22Rv1 (cell line): ENCODE measurements at regions not wholly inside any gene's neighbourhood (a gene's known extent, or its start where the extent isn't known, plus 50 kb on each side); places are given as distances from the start of the nearest gene placed in this dataset.

ENCODE experiments used
- H3K27ac ChIP-seq: fragments of 450-650 bp; 2 replicates; pipeline ENCODE4 v1.5.1; 2017
- ZFX ChIP-seq: fragments of 450-650 bp; IDR thresholded peaks from 2 replicates; pipeline ENCODE4 v1.6.1; 2017; ENCODE audit warnings: antibody characterized with exemption, borderline replicate concordance
- TF ChIP-seq, protein P1 (sequence below): fragments of 450-650 bp; IDR thresholded peaks from 2 replicates; pipeline ENCODE4 v1.5.1; 2017; ENCODE audit warnings: mild to moderate bottlenecking

DNA sequence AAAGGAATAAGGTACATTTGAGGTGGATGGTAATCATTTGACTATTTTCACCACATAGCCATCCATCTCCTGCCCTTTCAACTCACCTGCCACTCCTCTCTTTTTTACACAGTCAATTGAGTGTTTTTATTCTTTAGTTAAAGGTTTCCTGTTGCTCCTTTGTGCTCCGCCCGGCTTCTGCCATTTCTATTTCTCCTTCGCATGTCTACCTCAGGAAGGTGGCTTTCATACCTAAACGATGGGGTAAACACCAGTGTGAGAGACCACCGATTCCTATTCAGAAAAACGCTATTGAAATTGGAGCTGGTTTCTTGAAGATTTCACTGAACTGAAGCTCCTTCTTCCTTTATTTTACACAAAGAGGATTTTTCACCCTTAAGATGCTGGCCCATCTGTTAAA, 1628.0 kb upstream of the PIK3C3 start:
- TF ChIP-seq, protein P1, sequence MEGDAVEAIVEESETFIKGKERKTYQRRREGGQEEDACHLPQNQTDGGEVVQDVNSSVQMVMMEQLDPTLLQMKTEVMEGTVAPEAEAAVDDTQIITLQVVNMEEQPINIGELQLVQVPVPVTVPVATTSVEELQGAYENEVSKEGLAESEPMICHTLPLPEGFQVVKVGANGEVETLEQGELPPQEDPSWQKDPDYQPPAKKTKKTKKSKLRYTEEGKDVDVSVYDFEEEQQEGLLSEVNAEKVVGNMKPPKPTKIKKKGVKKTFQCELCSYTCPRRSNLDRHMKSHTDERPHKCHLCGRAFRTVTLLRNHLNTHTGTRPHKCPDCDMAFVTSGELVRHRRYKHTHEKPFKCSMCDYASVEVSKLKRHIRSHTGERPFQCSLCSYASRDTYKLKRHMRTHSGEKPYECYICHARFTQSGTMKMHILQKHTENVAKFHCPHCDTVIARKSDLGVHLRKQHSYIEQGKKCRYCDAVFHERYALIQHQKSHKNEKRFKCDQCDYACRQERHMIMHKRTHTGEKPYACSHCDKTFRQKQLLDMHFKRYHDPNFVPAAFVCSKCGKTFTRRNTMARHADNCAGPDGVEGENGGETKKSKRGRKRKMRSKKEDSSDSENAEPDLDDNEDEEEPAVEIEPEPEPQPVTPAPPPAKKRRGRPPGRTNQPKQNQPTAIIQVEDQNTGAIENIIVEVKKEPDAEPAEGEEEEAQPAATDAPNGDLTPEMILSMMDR = no peak
- TF ChIP-seq ZFX = no peak
- no peak overlapping the region for H3K27ac ChIP-seq

- no peak overlapping the region for H3K27ac ChIP-seq
- TF ChIP-seq, protein P1 = no peak
- TF ChIP-seq ZFX = no peak
Measured at GRCh38 chr18:40325988-40326387, 1629.0 kb upstream of the PIK3C3 start.

GRCh38 chr18:40314199-40314598, 1640.8 kb upstream of the PIK3C3 start:
- no peak for TF ChIP-seq ZFX
- TF ChIP-seq, protein P1 = no peak
- H3K27ac ChIP-seq = no peak overlapping the region

- no peak for TF ChIP-seq ZFX
- TF ChIP-seq, protein P1 = no peak
- no peak overlapping the region for H3K27ac ChIP-seq
Measured at GRCh38 chr18:40313030-40313642, 1641.9 kb upstream of the PIK3C3 start.

DNA sequence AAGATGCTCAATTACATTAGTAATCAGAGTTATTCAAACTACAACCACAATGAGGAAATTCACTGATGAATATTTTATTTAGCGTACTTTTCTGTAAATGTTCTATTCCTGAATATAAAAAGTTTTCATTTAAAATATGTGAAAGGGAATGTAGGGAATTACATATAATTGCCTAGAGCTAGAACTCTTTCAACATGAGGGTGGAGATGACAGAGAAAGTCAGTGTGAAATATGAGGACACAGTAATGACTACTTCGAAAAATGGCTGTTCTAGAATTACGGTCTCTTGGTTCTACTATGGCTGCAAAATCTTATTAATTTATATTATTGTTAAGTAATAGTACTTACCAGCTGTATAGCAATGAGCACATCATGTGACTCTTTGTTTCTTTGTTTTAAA, 1647.4 kb upstream of the PIK3C3 start:
- TF ChIP-seq, protein P1 = no peak
- no peak for TF ChIP-seq ZFX
- H3K27ac ChIP-seq = no peak overlapping the region

DNA sequence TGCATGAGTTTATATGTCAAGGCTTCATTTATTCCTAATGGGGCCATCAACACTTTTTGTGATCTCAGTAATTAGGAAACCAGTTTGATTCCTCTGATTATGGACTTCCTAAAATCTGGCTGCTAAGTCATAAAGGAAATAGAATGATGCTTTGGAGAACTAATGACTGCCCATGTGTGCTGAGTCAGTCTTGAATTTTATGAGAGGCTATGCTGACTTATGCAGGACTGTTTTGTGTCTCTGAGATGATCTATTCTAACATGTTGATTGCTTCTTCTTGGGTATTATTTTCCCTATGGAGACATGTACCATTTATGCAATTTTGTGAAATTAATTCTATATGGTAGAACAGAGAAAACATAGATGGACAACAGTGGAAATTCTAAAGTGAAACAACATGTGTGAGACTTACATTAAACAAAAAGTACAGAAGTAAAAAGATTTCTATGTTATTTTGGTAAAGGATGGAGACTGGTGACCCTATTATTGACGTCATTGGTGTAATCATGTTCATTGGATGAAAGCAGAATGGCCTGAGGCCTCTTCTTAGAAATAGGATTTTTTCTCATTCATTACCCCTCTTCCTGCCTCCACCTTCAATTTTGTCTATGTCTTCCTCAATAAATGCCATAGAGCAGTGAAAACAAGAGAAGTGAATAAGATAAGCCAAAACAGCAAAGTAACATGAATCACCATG, 1658.2 kb upstream of the PIK3C3 start:
- TF ChIP-seq ZFX = no peak
- TF ChIP-seq, protein P1 = no peak
- H3K27ac ChIP-seq = no peak overlapping the region

- TF ChIP-seq, protein P1 = peak; percentile 68
- no peak for TF ChIP-seq ZFX
- no peak overlapping the region for H3K27ac ChIP-seq
Measured at GRCh38 chr18:40292985-40293710, 1661.9 kb upstream of the PIK3C3 start.
